ENCODE measurements at regions not wholly inside any gene's neighbourhood (a gene's known extent, or its start where the extent isn't known, plus 50 kb on each side); places are given as distances from the start of the nearest gene placed in this dataset.

- TF ChIP-seq CTCF (IDR thresholded peaks at IDR 0.05) (no peak; the same call in 1 of the 2 replicates), SIN3A (IDR thresholded peaks at IDR 0.05; ENCODE audit: borderline replicate concordance, insufficient read depth, low read depth, low read length) (no peak), TCF7L2 (IDR thresholded peaks at IDR 0.05; ENCODE audit: low read depth, low read length) (no peak), REST (IDR thresholded peaks at IDR 0.05; ENCODE audit: insufficient read depth in 1 of 2, low read depth in 2 of 2, low read length in 1 of 2) (no peak), POLR2AphosphoS5 (IDR thresholded peaks at IDR 0.05; ENCODE audit: low read depth, low read length) (no peak)
- Histone ChIP-seq H3K4me3 (ENCODE audit: low read depth in 2 of 2, low read length in 2 of 2) (no peak overlapping the region), H3K27ac (ENCODE audit: low read length) (no peak overlapping the region), H3K36me3 (ENCODE audit: control insufficient read depth, insufficient read depth, low read length) (no peaks in the 10 kb centered on the region), H3K9me3 (ENCODE audit: control insufficient read depth, insufficient read depth, low read depth, low read length) (no peaks in the 10 kb centered on the region), H3K4me1 (ENCODE audit: control insufficient read depth, insufficient read depth, low read length) (no peaks in the 10 kb centered on the region), H3K27me3 (ENCODE audit: control insufficient read depth, insufficient read depth, low read length) (peaks cover 21% of the 10 kb centered on the region; the same call in 1 of the 2 replicates)
- ChIA-PET POLR2A (no interaction called here), CTCF (interaction anchor here (0.7 kb wide), 1 partner anchor 77 kb away, joined by 4 read pairs; no protein-coding TSS in a partner anchor)
- no TSS peak for BruUV-seq (replicated peaks)
- no peak for DNase-seq (ENCODE audit: low read depth, low spot score)
- intact Hi-C loops (cut with micrococcal nuclease; ENCODE audit: unreplicated experiment) (no loop called here), in situ Hi-C loops (cut with HindIII; ENCODE audit: low pct_unique_long_range_greater_than_20kb, low sequenced_read_pairs) (no loop called here)
- no peak for ATAC-seq
Measured at GRCh38 chr17:74085434-74085833, 118.0 kb upstream of the RPL38 start.

- TF ChIP-seq CTCF (IDR thresholded peaks at IDR 0.05), result no peak
- no peak for TF ChIP-seq REST (IDR thresholded peaks at IDR 0.05; ENCODE audit: insufficient read depth in 1 of 2, low read depth in 2 of 2, low read length in 1 of 2)
- no peak for TF ChIP-seq POLR2AphosphoS5 (IDR thresholded peaks at IDR 0.05; ENCODE audit: low read depth, low read length)
- TF ChIP-seq SIN3A (IDR thresholded peaks at IDR 0.05; ENCODE audit: borderline replicate concordance, insufficient read depth, low read depth, low read length), result no peak
- TF ChIP-seq TCF7L2 (IDR thresholded peaks at IDR 0.05; ENCODE audit: low read depth, low read length), result no peak
- ChIA-PET CTCF (interaction anchor here (0.6 to 1.0 kb wide), 2 partner anchors 113 to 767 kb away, joined by 3 read pairs; no protein-coding TSS in a partner anchor), POLR2A (no interaction called here)
- Histone ChIP-seq H3K27ac (ENCODE audit: low read length) (no peak overlapping the region), H3K27me3 (ENCODE audit: control insufficient read depth, insufficient read depth, low read length) (peaks cover 19% of the 10 kb centered on the region; the same call in 1 of the 2 replicates), H3K9me3 (ENCODE audit: control insufficient read depth, insufficient read depth, low read depth, low read length) (no peaks in the 10 kb centered on the region), H3K4me1 (ENCODE audit: control insufficient read depth, insufficient read depth, low read length) (no peaks in the 10 kb centered on the region), H3K36me3 (ENCODE audit: control insufficient read depth, insufficient read depth, low read length) (no peaks in the 10 kb centered on the region), H3K4me3 (ENCODE audit: low read depth in 2 of 2, low read length in 2 of 2) (no peak overlapping the region)
- intact Hi-C loops (cut with micrococcal nuclease; ENCODE audit: unreplicated experiment) (no loop called here), in situ Hi-C loops (cut with HindIII; ENCODE audit: low pct_unique_long_range_greater_than_20kb, low sequenced_read_pairs) (no loop called here)
- no TSS peak for BruUV-seq (replicated peaks)
- ATAC-seq (no peak), DNase-seq (ENCODE audit: low read depth, low spot score) (no peak)
Measured at GRCh38 chr17:74087002-74087585, 116.4 kb upstream of the RPL38 start.

Measured in Panc1 (cell line).